OCI-LY7 (cell line): ENCODE measurements at regions not wholly inside any gene's neighbourhood (a gene's known extent, or its start where the extent isn't known, plus 50 kb on each side); places are given as distances from the start of the nearest gene placed in this dataset.

Experiments
- BruUV-seq: library from RNA; stranded (reverse); fragments of 400-500 nt; replicated peaks from 2 replicates; lab custom pipeline; 2021; lab: Mats Ljungman, UMichigan
- CTCF ChIA-PET: fragments of 300-600 bp; sonication (Branson Sonifier 250); formaldehyde crosslinking; loops from one replicate; lab custom pipeline; 2022; ENCODE audit warnings: antibody characterized with exemption; ENCODE audit not compliant: unreplicated experiment; lab: Charles Lee
- POLR2A ChIA-PET: fragments of 300-600 bp; sonication (Branson Sonifier 250); formaldehyde crosslinking; loops from one replicate; lab custom pipeline; 2022; ENCODE audit warnings: antibody characterized with exemption; lab: Charles Lee
- DNase-seq: peaks from one replicate; pipeline ENCODE4 v3.0.0-alpha.2; 2015; ENCODE audit warnings: low spot score
- H2AFZ ChIP-seq: fragments of 200-600 bp; sonication (generic), shearing (Covaris generic); 2 replicates; pipeline ENCODE4 v1.6.1; 2014; ENCODE audit warnings: mild to moderate bottlenecking, antibody characterized with exemption, low read length, moderate library complexity
- H3K27ac ChIP-seq: fragments of 200-600 bp; sonication (generic); 2 replicates; pipeline ENCODE4 v1.5.1; 2014; ENCODE audit warnings: mixed run types, low read depth, mild to moderate bottlenecking, moderate library complexity, low read length, inconsistent platforms; ENCODE audit not compliant: poor library complexity, severe bottlenecking
- H3K36me3 ChIP-seq: fragments of 200-600 bp; sonication (generic); 2 replicates; pipeline ENCODE4 v1.6.1; 2014; ENCODE audit warnings: mild to moderate bottlenecking, antibody characterized with exemption, low read length, moderate library complexity, mixed read lengths; ENCODE audit not compliant: insufficient read depth
- H3K4me1 ChIP-seq: fragments of 200-600 bp; sonication (generic); 2 replicates; pipeline ENCODE4 v1.5.1; 2014; ENCODE audit warnings: mild to moderate bottlenecking, low read length; ENCODE audit not compliant: insufficient read depth, poor library complexity, severe bottlenecking
- H3K4me2 ChIP-seq: fragments of 200-600 bp; sonication (generic); 2 replicates; pipeline ENCODE4 v1.6.1; 2014; ENCODE audit warnings: mild to moderate bottlenecking, low read length
- H3K4me3 ChIP-seq: fragments of 200-600 bp; sonication (generic); 2 replicates; pipeline ENCODE4 v1.5.1; 2014; ENCODE audit warnings: mild to moderate bottlenecking, low read depth, low read length; ENCODE audit not compliant: poor library complexity, severe bottlenecking
- H3K79me2 ChIP-seq: fragments of 200-600 bp; sonication (generic); 2 replicates; pipeline ENCODE4 v1.6.1; 2016; ENCODE audit warnings: low read depth, mild to moderate bottlenecking, low read length, moderate library complexity, mixed read lengths; ENCODE audit not compliant: insufficient read depth
- H3K9me2 ChIP-seq: fragments of 200-600 bp; sonication (generic); 2 replicates; pipeline ENCODE4 v1.6.1; 2016; ENCODE audit warnings: mild to moderate bottlenecking, low read length, mixed read lengths; ENCODE audit not compliant: insufficient read depth
- H3K9me3 ChIP-seq: fragments of 200-600 bp; sonication (generic); 2 replicates; pipeline ENCODE4 v1.6.1; 2014; ENCODE audit warnings: mild to moderate bottlenecking, mixed run types, low read length, mixed read lengths
- H4K20me1 ChIP-seq: fragments of 200-600 bp; sonication (generic); 2 replicates; pipeline ENCODE4 v1.6.1; 2014; ENCODE audit warnings: mild to moderate bottlenecking, antibody characterized with exemption, low read length, moderate library complexity, mixed read lengths; ENCODE audit not compliant: insufficient read depth
- EZH2phosphoT487 ChIP-seq: fragments of 200-600 bp; sonication (generic); IDR thresholded peaks from 2 replicates; pipeline ENCODE4 v1.6.1; 2018; ENCODE audit warnings: low read depth, borderline replicate concordance, mild to moderate bottlenecking, mixed run types, antibody characterized with exemption, low read length, moderate library complexity, mixed read lengths
- intact Hi-C: fragments of 100-400 bp; cut with micrococcal nuclease; formaldehyde crosslinking; loops from one replicate; pipeline ENCODE4 v1.10.0; 2022; ENCODE audit not compliant: unreplicated experiment
- TF ChIP-seq, protein P1 (sequence below): fragments of 200-600 bp; sonication (generic); conservative IDR thresholded peaks from 2 replicates; pipeline ENCODE4 v1.5.1; 2014; ENCODE audit warnings: mild to moderate bottlenecking, antibody characterized with exemption, low read length, moderate library complexity, mixed read lengths

- H3K4me3 ChIP-seq: no peak overlapping the region
- TF ChIP-seq, protein P1, sequence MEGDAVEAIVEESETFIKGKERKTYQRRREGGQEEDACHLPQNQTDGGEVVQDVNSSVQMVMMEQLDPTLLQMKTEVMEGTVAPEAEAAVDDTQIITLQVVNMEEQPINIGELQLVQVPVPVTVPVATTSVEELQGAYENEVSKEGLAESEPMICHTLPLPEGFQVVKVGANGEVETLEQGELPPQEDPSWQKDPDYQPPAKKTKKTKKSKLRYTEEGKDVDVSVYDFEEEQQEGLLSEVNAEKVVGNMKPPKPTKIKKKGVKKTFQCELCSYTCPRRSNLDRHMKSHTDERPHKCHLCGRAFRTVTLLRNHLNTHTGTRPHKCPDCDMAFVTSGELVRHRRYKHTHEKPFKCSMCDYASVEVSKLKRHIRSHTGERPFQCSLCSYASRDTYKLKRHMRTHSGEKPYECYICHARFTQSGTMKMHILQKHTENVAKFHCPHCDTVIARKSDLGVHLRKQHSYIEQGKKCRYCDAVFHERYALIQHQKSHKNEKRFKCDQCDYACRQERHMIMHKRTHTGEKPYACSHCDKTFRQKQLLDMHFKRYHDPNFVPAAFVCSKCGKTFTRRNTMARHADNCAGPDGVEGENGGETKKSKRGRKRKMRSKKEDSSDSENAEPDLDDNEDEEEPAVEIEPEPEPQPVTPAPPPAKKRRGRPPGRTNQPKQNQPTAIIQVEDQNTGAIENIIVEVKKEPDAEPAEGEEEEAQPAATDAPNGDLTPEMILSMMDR: no peak
- no peak for TF ChIP-seq EZH2phosphoT487
- no peak overlapping the region for H3K27ac ChIP-seq
- no peaks in the 10 kb centered on the region for H3K9me2 ChIP-seq
- H4K20me1 ChIP-seq: no peaks in the 10 kb centered on the region
- no peak overlapping the region for H3K4me2 ChIP-seq
- no peaks in the 10 kb centered on the region for H3K36me3 ChIP-seq
- no peaks in the 10 kb centered on the region for H3K79me2 ChIP-seq
- no peak overlapping the region for H2AFZ ChIP-seq
- POLR2A ChIA-PET: interaction anchor here (0.8 kb wide), 1 partner anchor 57 kb away, joined by 4 read pairs; no protein-coding TSS in a partner anchor
- H3K9me3 ChIP-seq: no peaks in the 10 kb centered on the region
- BruUV-seq: no TSS peak
- H3K4me1 ChIP-seq: no peaks in the 10 kb centered on the region
- DNase-seq: no peak
- CTCF ChIA-PET: no interaction called here
- intact Hi-C loops: no loop called here
Measured at GRCh38 chr3:157605356-157605755, 102.1 kb upstream of the VEPH1 start.

DNA sequence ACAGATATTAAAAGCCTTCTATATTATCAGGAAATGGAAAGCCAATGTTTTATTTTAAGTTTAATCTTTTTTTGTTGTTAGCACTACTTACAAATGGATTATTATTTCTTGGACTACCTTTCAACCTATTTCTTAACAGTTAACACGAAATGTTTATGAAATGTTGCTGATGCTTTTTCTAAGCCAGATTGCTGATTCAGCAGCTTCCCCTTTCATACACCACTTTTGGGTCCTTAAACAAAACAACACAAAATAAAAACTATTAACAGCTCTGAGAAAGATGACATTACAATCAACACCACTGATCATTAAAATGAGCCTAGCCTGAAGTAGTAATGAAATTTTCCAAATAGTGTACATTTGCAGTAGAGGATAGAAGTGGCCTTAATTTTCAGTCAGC, 99.2 kb upstream of the VEPH1 start:
- no peaks in the 10 kb centered on the region for H4K20me1 ChIP-seq
- H3K27ac ChIP-seq: no peak overlapping the region
- BruUV-seq: no TSS peak
- TF ChIP-seq EZH2phosphoT487: no peak
- TF ChIP-seq, protein P1: no peak
- no peaks in the 10 kb centered on the region for H3K4me1 ChIP-seq
- H3K36me3 ChIP-seq: no peaks in the 10 kb centered on the region
- DNase-seq: no peak
- no peaks in the 10 kb centered on the region for H3K9me3 ChIP-seq
- H3K79me2 ChIP-seq: no peaks in the 10 kb centered on the region
- H3K4me3 ChIP-seq: no peak overlapping the region
- CTCF ChIA-PET: no interaction called here
- H3K9me2 ChIP-seq: no peaks in the 10 kb centered on the region
- H2AFZ ChIP-seq: no peak overlapping the region
- POLR2A ChIA-PET: no interaction called here
- intact Hi-C loops: no loop called here
- H3K4me2 ChIP-seq: no peak overlapping the region

- H3K79me2 ChIP-seq: no peaks in the 10 kb centered on the region
- intact Hi-C loops: no loop called here
- H3K9me3 ChIP-seq: no peaks in the 10 kb centered on the region
- no peak for TF ChIP-seq EZH2phosphoT487
- TF ChIP-seq, protein P1: no peak
- H3K4me3 ChIP-seq: no peak overlapping the region
- no peak overlapping the region for H2AFZ ChIP-seq
- no peak overlapping the region for H3K4me2 ChIP-seq
- no TSS peak for BruUV-seq
- POLR2A ChIA-PET: no interaction called here
- H3K9me2 ChIP-seq: no peaks in the 10 kb centered on the region
- CTCF ChIA-PET: no interaction called here
- DNase-seq: no peak
- no peaks in the 10 kb centered on the region for H3K36me3 ChIP-seq
- no peak overlapping the region for H3K27ac ChIP-seq
- no peaks in the 10 kb centered on the region for H3K4me1 ChIP-seq
- H4K20me1 ChIP-seq: no peaks in the 10 kb centered on the region
Measured at GRCh38 chr3:157595259-157595658, 92.0 kb upstream of the VEPH1 start.
